Activated gamma-delta T cell (primary cell): ENCODE measurements at regions not wholly inside any gene's neighbourhood (a gene's known extent, or its start where the extent isn't known, plus 50 kb on each side); places are given as distances from the start of the nearest gene placed in this dataset.
"Not testable (repeated sequence)": the region's sequence is repeated elsewhere in the genome, so short reads cannot be mapped to it uniquely, and the experiment has no call there.

Experiments used
- DNase-seq: peaks from one replicate; lab custom pipeline; 2025; lab: John Stamatoyannopoulos, UW

DNA sequence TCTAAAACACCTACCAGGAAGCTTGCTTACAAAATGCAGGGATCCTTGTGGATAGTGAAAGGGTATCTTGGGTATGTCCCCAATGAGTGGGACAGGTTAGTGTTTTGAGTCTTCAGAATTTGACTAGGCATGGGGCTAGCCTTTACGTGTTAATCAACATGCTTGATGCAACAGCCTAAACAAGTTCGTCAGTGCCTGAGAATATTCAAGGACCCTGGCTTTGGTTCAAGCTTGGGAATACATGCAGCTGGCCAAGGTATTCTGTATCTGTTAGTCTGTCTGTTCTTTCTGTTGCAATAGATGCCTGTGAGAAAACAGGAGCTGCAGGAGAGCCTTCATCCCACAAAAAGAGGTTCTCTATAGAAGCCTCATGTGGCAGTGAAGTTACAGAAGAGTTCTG, 149.5 kb downstream of the CCNG2 start:
- DNase-seq = no peak

DNA sequence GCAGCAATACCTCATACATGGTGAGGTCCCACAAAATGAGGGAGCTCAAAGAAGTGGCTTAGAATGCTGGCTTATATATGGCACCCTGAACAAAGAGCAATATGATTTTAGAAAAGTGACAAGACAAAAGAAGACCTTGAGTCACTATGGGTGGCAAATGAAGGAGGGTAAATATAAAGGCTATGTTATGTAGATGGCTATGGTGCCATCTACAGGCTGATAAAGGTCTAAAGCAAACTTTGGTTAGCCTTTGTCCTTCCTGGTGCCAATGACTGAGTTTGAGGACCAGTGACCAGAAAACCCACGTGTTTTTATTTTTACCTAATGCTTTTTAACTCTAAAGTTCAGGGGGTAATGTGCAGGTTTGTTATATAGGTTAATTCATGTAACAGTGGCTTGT, 151.8 kb downstream of the CCNG2 start:
- no peak for DNase-seq

DNA sequence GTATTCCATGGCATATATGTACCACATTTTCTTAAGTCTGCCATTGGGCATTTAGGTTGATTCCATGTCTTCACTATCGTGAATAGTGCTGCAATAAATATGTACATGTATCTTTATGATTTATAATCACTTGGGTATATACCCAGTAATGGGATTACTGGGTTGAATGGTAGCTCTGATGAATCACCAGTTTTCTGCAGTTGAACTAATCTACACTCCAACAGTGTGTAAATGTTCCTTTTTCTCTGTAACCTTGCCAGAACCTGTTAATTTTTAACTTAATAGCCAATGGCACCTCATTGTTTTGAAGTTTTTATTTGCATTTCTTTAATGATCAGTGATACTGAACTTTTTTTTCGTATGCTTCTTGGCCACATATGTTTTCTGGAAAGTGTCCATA, 152.5 kb downstream of the CCNG2 start:
- no peak for DNase-seq

DNA sequence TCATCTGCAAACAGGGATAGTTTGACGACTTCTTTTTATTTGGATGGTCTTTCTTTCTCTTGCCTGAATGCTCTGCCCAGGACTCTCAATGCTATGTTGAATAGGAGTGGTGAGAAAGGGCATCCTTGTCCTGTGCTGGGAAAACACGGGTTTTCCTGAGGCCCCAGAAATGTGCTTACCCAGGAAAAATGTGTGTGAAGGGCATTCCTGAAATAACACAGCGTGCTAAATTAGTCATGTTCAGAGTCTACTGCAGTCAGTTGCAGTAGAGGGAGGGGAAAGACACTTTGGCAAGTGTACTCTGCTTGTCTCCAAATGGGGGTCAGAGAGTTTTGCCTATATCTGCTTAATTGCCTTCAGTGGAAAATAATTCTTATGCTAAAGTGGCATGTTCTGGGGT, 153.9 kb downstream of the CCNG2 start:
- no peak for DNase-seq

DNA sequence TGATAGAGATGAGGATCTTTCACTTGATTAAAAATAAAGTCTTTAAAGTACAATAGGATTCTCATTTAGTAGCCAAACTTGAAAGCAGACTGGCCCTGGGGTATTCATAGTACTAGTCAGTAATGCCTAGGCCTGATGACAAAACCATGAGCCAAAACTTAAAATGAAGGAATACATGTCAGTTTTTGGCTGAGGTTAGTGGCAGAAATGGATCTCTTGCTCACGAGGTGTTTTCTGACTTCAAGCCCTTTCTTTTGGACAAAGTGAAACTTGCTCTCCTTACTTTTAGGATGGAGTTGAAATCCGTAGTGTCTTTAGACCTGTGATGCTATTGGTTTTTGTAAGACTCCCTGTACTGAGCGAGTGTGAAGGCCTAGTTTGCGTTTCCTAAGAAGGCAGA, 157.7 kb downstream of the CCNG2 start:
- DNase-seq = no peak

DNA sequence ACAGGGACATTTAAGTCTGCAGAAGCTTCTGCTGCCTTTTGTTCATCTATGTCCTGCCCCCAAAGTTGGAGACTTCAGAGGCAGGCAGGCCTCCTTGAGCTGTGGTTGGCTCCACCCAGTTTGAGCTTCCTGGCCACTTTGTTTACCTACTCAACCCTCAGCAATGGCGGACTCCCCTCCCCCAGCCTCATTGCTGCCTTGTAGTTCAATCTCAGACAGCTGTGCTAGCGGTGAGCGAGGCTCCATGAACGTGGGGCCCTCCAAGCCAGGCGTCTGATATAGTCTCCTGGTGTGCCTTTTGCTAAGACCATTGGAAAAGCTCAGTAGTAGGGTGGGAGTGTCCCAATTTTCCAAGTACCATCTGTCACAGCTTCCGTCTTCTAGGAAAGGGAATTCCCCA, 170.1 kb downstream of the CCNG2 start:
- no peak for DNase-seq

DNA sequence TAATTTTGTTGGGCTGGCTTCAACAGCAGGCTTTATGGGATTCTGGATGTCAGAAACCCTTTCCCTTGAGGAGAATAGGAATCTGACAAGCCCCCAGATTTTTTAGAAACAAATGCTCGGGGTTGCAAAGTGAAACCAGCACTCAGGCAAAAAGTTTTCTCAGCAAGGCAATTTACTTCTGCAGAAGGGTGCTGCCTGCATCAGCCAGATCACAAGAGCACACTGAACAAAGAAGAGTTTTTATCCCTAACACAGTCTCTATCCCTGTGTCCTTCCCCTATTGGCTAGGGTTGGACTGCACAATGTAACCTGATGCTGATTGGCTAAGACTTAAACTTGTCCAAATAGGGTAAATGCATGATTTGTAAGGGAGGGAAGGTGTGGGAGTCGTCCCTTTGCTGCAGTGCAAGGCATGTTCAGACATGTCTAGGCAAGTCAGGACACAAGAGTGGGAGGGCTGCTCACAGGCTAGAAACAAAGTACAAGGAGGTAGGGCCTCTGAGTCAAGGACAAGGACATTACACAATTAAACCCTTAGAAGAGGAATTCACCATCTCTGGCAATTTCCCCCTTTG, 175.8 kb downstream of the CCNG2 start:
- DNase-seq = no peak

DNA sequence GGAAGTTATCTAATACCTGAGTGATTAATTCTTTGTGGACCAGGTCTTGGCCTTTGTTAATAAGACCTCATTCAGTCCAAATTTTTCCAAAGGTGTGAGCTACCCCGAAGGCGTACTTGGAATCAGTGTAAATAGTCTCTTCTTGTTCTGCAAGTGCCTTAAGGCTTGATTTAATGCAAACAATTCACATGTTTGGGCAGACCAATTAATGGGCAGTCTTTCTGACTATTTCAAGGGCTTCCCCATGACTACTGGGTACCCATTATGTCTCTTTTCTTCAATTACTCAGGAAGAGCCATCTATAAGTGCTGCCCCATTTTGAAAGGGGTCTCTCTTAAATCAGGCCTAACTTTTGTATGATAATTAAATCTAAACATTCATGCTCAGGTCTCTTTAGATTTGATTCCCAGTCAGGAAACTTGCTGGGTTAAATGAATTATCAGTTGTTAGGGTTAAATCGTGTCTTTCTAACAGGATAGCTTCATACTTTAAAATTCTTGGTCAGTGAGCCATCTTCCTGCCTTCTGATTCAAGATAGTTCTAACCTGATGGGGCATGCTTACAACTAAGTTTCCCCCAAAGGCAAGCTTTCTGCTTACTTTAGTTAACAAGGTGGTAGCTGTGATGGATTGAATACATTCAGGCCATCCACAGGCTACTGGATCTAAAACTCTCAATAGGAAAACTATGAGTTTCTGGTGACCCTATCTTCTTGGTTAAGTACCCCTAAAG, 179.6 kb downstream of the CCNG2 start:
- DNase-seq = no peak

DNA sequence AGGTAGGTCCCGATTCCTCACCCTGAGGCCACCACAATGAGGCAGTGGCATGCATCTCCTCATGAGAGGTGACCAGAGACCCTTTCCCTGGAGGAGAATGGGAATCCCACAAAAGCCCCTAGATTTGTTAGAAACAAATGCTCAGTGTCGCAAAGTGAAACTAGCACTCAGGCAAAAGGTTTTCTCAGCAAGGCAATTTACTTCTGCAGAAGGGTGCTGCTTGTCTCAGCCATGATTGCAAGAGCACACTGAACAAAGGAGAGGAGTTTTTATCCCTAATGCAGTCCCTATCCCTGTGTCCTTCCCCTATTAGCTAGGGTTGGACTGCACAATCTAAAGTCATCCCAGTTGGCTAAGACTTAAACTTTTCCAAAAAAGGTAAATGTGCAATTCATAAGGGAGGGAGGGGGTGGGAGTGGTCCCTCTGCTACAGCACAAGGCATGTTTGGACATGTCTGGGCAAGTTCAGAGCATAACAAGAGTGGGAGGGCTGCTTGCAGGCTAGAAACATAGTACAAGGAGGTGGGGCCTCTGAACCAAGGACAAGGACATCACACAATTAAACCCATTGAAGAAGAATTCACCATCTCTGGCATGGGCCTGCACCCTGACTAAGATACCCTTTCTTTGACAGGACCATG, 185.3 kb downstream of the CCNG2 start:
- no peak for DNase-seq

DNA sequence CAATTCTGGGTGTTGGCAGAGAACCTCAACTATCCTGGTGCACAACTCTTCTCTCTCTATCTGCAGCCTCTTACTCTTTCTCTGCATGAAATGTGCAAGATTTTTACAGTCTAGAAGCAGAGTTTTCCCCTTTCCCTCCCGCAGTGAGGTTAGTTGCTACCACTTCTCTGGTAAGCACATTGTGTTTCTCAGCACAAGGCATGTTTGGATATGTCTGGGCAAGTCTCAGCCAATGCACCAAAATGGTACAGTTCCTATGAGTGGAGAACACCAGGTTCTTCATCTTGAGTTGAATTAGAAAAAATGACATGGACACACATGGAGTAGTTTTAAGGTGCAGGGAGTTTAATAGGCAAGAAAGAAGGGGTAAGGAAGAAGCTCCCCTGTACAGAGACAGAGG, 187.0 kb downstream of the CCNG2 start:
- no peak for DNase-seq

DNA sequence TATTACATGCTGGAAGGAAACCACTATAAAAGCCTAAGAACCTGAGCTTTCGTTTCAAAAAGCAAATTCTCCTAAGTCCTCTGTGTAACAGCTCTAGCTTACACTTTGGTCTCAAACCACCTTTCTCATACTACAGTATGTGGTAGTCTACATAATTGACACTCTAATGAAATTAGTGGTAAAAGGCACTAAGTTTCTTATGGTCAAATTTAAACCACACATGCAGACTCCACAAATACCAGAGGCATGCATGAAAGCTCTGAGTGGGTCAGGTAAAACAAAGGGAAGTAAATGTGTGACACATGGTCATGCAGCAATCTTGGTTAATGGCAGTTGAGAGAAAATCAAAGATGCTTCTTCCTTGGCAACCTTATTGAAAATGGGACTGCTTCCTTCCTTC, 187.8 kb downstream of the CCNG2 start:
- no peak for DNase-seq

DNA sequence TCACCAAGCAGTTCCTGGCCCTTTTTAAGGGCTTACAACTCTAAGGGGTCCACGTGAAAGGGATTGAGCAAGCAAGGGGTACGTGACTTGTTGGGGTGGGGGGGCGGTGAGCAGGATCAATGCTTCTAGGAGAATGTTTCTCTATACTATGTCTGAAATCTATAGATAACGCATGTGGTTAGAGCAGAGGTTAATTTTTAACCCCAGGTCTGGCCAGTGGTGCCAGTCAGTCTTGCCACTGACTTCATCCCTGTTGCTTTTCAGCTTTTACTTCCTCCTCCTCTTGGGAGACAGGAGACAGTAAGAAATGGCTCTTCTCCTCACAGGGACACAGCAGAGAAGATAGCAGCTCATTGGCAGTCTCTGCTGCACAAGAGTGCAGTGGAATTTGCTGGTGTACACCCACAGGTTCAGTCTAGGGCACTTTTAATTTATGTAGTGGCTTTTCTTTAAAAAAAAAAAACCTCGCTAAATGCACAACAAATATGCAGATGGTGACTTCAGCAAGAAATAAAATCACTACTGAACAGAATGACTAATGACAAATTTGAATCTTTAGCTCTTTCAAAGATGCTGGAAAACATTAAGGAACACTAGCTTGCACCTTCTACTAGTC, 190.5 kb downstream of the CCNG2 start:
- DNase-seq = no peak

DNA sequence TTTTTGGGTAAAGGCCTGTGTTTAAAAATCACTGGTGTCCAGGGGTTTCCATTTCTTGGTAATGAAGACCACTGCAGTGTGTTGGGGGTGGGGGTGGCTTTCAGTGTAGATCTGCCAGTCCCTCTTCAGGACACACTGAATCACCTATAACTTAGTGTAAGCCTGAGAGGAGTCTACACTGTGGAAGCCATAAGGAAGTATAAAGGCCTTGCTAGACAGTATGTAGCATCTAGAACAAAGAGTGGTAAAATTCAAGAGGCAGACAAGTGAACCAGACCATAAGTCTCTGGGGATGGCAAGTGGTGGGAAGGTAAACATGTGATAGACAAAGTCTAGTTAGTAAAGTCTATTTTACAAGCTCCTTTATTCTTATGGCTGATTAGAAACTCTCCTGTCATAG, 191.8 kb downstream of the CCNG2 start:
- no peak for DNase-seq

DNA sequence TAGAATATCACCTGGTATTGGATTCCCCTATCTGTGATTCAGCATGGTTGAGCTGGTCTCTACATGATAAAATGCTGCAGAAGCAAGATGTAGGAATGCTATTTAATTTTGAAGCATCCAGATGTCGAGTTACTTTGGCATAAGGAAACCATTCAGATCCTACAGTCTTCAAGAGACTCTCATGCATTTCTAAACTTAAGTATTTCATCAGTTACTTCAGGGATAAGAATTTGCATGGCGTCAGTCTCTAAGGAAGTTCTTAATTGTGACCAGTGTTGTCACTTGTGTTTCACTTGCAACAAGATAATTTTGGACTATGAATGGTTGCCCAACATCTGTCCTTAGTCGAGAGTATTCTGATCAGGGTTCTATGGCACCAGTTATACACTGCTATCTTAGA, 192.4 kb downstream of the CCNG2 start:
- no peak for DNase-seq

DNA sequence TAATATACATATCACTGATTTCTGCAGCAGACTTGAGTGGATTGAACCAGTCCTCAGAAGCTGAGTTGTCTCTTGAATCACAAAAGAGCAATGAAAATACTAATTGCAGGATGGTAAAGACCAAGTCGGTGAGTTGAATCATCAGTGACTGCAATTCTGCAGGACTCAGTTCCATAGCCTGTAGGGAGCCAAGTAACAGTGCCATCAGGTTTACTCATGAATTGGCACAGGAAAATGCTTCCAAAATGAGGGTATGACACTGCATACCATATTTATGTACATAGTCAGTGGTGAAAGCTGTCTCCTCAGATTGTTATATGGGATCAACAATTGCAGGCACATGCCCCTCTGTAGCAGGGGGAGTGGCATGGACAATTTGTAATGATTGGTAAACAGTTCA, 192.8 kb downstream of the CCNG2 start:
- no peak for DNase-seq

DNA sequence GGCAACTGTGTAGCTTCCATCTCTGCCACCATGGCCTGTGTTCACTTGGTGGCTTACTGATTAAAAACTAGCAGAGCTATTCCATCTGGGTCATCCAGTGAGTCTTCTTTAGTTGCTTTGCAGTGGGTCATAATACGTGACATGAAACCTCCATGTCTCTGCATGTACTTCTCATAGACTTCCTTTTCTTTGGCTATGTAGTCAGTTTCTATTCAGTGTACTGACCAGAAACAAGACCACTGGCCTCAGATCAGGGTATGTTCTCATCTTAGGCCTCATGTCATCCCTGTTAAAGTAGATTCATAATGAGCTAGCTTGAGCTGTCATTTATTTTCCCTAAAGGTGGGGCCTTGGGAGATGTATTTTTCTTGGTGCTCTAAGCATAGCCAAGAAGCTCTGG, 195.2 kb downstream of the CCNG2 start:
- DNase-seq = no peak

DNA sequence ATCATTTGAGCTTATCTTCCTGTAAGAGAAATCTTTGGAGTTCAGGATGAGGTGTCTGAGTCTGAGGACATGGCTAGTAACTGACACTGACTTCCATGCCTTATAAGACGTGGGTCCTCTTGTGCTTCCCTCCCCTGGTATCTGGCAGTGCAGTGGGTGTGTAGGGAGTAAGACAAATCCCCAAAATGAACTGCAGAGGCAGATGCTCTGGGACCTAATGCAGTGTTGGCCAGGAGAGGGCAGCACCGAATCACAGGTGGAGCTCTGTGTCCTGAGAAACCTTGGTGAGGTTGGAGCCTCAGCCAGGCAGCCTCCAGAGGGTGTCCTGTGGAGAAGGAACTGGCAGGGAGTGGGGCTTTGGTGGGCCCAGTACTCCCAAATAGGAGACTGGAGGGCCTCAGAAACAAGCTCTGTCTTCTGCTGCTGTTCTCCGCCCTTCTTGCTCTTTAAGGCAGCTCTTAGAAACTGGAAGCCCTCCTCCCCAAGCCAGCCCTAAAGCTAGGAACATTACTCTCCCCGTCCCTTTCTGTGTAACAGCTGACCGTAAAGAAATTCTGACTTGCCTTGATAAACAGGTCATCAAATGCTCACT, 196.8 kb downstream of the CCNG2 start:
- not testable (repeated sequence) for DNase-seq

DNA sequence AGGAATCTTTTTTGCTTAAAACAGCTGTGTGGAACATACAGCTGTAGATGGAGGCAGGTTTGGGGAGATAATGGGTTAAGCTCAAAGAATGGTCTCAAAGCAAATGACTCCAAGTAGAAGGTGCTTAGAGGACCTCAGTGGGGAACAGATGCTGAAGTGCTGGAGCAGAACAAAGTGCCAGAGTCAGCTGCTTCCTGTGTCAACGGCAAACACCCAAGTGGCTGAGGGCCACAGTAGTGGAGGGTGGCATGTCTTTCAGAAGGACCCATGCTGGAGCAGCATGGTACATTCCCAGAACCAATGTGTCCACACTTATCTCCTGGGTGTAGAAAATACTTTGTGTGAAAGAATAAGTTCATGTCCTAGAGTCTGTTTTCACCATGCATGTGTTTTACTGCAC, 197.5 kb downstream of the CCNG2 start:
- DNase-seq = no peak

DNA sequence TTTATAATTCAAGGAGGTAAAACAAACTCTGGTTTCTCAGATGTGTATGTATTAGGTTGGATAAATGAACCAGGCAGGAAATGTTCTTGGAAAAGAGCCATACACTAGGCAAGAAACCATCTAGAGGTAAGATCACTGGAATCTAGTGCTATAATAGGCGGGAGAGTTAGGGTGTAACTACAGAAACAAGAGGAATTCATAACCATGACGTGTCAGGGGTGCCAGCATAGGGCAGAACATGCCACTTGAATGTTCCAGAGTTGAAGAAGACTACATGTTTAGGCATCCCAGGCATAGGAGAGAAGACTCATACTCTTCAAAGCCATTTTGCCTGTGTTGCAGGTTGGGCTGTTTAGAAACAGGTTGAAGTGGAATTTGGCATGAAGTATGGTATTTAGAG, 198.7 kb downstream of the CCNG2 start:
- DNase-seq = no peak

DNA sequence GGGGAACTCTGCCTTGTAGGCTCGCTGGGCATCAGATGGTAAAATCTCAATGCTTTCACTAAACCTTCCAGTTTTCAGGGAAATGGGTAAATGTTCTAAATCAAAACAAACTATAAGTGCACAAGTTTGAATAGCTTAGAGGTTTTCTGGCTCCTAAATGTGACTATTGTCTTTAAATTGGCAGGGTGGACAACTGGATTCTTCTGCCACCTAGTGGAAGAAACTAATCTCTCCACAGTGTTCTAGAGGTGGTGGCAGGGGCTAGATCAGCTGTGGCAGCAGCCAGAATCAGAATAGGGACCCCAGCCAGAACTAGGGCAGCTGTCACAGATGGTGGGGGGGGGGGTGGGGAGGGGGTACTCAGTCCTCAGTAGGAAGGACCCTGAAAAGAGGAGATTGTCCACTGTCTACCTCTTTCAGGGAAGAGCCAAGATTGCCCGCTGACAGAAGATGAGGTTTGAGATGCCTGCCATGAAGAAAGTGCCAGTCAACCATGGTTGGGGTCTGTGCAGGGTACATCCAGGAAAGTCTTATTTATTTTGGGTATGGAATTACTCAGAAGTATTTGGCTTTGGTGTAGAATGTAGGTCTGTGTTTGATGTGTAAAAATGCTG, 201.4 kb downstream of the CCNG2 start:
- DNase-seq = no peak

DNA sequence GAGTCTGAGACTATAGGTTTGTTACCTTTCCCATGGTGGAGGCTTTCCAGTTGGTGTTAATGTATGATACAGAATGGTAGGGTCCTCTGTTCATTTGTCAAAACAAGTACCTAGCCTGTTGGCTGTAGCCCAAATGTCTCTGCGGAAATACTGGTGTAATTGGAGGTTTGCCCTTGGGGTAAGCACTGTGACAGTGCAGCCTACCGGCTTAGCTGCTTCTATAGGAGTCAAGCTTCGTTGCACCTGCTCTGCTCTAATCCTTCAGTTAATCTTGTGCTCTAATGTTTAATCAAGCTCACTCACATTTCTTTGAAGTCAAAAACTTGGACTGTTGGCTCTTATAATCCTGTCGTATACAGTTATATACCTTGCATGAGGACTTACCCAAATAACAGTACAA, 203.4 kb downstream of the CCNG2 start:
- DNase-seq = no peak

DNA sequence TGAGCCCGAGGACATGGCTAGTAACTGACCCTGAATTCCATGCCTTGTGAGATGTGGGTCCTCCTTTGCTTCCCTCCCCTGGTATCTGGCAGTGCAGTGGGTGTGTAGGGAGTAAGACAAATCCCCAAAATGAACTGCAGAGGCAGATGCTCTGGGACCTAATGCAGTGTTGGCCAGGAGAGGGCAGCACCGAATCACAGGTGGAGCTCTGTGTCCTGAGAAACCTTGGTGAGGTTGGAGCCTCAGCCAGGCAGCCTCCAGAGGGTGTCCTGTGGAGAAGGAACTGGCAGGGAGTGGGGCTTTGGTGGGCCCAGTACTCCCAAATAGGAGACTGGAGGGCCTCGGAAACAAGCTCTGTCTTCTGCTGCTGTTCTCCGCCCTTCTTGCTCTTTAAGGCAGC, 209.9 kb downstream of the CCNG2 start:
- not testable (repeated sequence) for DNase-seq
